HL-60 (cell line): ENCODE measurements at regions not wholly inside any gene's neighbourhood (a gene's known extent, or its start where the extent isn't known, plus 50 kb on each side); places are given as distances from the start of the nearest gene placed in this dataset.

Experiments
- DNase-seq, 2 experiments: peaks; one replicate each; pipeline ENCODE4 v3.0.0-alpha.2; 2010 to 2020; ENCODE audit warnings: low read depth in 1 of 2, low spot score in 1 of 2
- H3K27ac ChIP-seq: fragments of 250-450 bp; sonication (Bioruptor Pico); replicated peaks from 2 replicates; pipeline ENCODE4 v1.5.1; 2020; ENCODE audit warnings: mild to moderate bottlenecking, moderate library complexity
- H3K27me3 ChIP-seq: fragments of 250-450 bp; sonication (Bioruptor Pico); 2 replicates; pipeline ENCODE4 v1.5.1; 2021; ENCODE audit warnings: mild to moderate bottlenecking, moderate library complexity; ENCODE audit not compliant: insufficient read depth, poor library complexity, severe bottlenecking
- H3K4me3 ChIP-seq: replicated peaks from 2 replicates; pipeline ENCODE4 v1.5.1; 2011; ENCODE audit warnings: mild to moderate bottlenecking, control low read depth, low read length; ENCODE audit not compliant: insufficient read depth
- GABPA ChIP-seq: IDR thresholded peaks from 2 replicates; pipeline ENCODE4 v1.6.1; 2012; ENCODE audit warnings: low read depth
- POLR2AphosphoS5 ChIP-seq: IDR thresholded peaks from 2 replicates; pipeline ENCODE4 v1.6.1; 2012; ENCODE audit warnings: low read depth
- REST ChIP-seq: IDR thresholded peaks from 2 replicates; pipeline ENCODE4 v1.6.1; 2012; ENCODE audit warnings: low read depth; ENCODE audit not compliant: insufficient replicate concordance
- SPI1 ChIP-seq: IDR thresholded peaks from 2 replicates; pipeline ENCODE4 v1.6.1; 2012; ENCODE audit warnings: low read depth, mild to moderate bottlenecking, borderline replicate concordance
- TF ChIP-seq, protein P1 (sequence below): IDR thresholded peaks from one replicate; pipeline ENCODE4 v1.5.1; 2011; ENCODE audit warnings: low read length, control low read depth, inconsistent platforms; ENCODE audit not compliant: insufficient read depth

DNA sequence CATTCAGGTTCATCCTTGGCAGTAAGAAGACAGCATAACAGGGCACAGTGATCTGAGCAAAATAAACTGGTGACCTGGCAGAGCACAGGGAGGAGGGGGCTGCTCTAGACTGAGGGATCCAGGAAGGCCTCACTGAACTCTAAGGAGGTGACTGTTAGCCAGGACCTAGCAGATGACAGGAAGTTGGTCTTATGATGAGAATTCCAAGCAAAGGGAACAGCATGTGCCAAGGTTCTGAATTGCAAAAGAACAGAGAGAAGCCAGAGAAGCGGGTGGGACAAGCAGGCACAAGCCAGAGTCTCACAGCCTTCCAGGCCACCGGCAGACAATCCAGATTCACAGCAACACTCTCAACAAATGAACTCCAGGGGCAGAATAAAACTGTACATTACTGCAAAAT, 152.7 kb upstream of the PTPRM start:
- TF ChIP-seq POLR2AphosphoS5: no peak
- TF ChIP-seq, protein P1, sequence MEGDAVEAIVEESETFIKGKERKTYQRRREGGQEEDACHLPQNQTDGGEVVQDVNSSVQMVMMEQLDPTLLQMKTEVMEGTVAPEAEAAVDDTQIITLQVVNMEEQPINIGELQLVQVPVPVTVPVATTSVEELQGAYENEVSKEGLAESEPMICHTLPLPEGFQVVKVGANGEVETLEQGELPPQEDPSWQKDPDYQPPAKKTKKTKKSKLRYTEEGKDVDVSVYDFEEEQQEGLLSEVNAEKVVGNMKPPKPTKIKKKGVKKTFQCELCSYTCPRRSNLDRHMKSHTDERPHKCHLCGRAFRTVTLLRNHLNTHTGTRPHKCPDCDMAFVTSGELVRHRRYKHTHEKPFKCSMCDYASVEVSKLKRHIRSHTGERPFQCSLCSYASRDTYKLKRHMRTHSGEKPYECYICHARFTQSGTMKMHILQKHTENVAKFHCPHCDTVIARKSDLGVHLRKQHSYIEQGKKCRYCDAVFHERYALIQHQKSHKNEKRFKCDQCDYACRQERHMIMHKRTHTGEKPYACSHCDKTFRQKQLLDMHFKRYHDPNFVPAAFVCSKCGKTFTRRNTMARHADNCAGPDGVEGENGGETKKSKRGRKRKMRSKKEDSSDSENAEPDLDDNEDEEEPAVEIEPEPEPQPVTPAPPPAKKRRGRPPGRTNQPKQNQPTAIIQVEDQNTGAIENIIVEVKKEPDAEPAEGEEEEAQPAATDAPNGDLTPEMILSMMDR: no peak
- TF ChIP-seq SPI1: no peak
- no peak for TF ChIP-seq REST
- no peak for TF ChIP-seq GABPA
- no peak for DNase-seq
- no peak overlapping the region for H3K27ac ChIP-seq
- H3K4me3 ChIP-seq: no peak overlapping the region
- no peaks in the 10 kb centered on the region for H3K27me3 ChIP-seq

DNA sequence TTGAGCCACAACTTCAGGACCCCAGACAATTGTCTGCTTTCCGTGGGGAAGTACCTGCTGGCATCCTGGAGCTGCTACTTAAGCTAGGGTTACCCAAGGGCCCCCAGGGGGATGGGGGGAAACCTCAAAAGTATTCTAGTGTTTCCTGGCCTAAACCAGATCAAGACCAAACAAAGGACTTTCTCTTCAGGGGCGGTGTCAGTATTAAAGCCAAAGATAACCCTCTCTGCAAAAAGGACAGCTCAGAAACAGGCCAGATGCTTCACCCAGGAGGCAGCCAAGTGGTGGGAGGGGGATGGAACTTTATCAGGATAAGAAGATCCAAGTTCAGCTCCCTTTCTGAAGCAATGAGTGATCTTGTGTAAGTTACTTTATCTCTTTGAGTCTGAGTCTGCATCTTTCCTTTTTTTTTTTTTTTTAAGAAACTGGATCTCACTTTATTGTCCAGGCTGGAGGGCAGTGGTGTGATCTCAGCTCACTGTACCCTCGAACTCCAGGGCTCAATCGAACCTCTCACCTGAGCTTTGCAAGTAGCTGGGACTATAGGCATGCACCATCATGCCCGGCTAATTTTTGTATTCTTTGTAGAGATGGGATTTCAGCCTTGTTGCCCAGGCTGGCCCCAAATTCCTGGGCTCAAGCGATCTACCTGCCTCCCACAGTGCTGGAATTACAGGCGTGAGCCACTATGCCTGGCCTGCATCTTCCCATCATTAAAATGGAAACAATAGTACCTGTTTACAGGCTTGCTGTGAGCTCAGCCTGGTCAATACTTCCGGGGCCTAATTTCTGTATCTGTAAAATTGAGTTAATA, 151.8 kb upstream of the PTPRM start:
- TF ChIP-seq REST: no peak
- TF ChIP-seq, protein P1: no peak
- no peak overlapping the region for H3K27ac ChIP-seq
- no peak overlapping the region for H3K4me3 ChIP-seq
- no peaks in the 10 kb centered on the region for H3K27me3 ChIP-seq
- no peak for DNase-seq

DNA sequence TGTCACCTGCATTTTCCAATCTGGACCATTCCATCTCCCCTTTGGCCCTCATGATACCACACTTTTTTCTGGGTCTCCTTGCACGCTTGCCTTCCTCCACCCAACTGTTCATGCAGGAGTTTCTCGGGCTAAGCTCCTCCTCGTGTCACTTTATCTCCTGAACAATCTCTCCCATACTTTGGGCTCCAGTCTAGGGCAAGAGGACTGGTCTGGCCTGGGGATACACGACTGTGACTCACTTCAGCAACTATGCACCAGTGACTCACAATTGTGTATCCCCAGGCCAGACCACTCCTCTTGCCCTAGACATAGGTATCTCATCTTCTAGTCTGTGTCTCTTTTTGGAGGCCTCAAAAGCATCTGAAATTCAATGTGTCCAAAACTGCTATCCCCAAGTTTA, 149.4 kb upstream of the PTPRM start:
- Histone ChIP-seq H3K27ac (no peak overlapping the region), H3K27me3 (no peaks in the 10 kb centered on the region), H3K4me3 (no peak overlapping the region)
- TF ChIP-seq REST: no peak
- TF ChIP-seq POLR2AphosphoS5: no peak
- no peak for TF ChIP-seq GABPA
- no peak for TF ChIP-seq SPI1
- TF ChIP-seq, protein P1: no peak
- no peak for DNase-seq
